MCF 10A (cell line): ENCODE measurements at regions not wholly inside any gene's neighbourhood (a gene's known extent, or its start where the extent isn't known, plus 50 kb on each side); places are given as distances from the start of the nearest gene placed in this dataset.
A peak's percentile ranks its signal among the peaks of the same experiment; 100 is the strongest.

Experiments used
- BruUV-seq: library from RNA; stranded (reverse); fragments of 400-500 nt; replicated peaks from 2 replicates; lab custom pipeline; 2021; lab: Mats Ljungman, UMichigan
- CTCF ChIA-PET: fragments of 300-600 bp; sonication (Branson Sonifier 250); formaldehyde crosslinking; extraction: SDS; loops from one replicate; lab custom pipeline; 2021; ENCODE audit warnings: antibody characterized with exemption, inconsistent platforms; lab: Yijun Ruan, JAX
- POLR2A ChIA-PET: fragments of 300-600, 350-650 bp; sonication (Branson Sonifier 250); formaldehyde crosslinking; extraction: SDS; loops from one replicate; lab custom pipeline; 2020; ENCODE audit warnings: antibody characterized with exemption, inconsistent platforms; lab: Yijun Ruan, JAX
- DNase-seq: peaks from one replicate; pipeline ENCODE4 v3.0.0-alpha.2; 2018; ENCODE audit not compliant: unreplicated experiment
- H3K27ac Mint-ChIP-seq: one replicate; pipeline ENCODE4 v1.8.0; 2022; ENCODE audit warnings: mild to moderate bottlenecking, low read depth, mixed read lengths; ENCODE audit not compliant: unreplicated experiment
- H3K27me3 Mint-ChIP-seq: one replicate; pipeline ENCODE4 v1.8.0; 2022; ENCODE audit warnings: mixed read lengths; ENCODE audit not compliant: insufficient read depth, unreplicated experiment
- H3K36me3 Mint-ChIP-seq: one replicate; pipeline ENCODE4 v1.8.0; 2022; ENCODE audit warnings: mild to moderate bottlenecking, moderate library complexity, mixed read lengths; ENCODE audit not compliant: insufficient read depth, unreplicated experiment
- H3K4me1 Mint-ChIP-seq: one replicate; pipeline ENCODE4 v1.8.0; 2022; ENCODE audit warnings: mixed read lengths; ENCODE audit not compliant: insufficient read depth, unreplicated experiment
- H3K4me3 Mint-ChIP-seq: one replicate; pipeline ENCODE4 v1.8.0; 2022; ENCODE audit warnings: mild to moderate bottlenecking, moderate library complexity, mixed read lengths; ENCODE audit not compliant: unreplicated experiment
- H3K9me3 Mint-ChIP-seq: one replicate; pipeline ENCODE4 v1.8.0; 2022; ENCODE audit warnings: mixed read lengths; ENCODE audit not compliant: unreplicated experiment
- CTCF ChIP-seq: fragments of 200-600 bp; IDR thresholded peaks from one replicate; pipeline ENCODE4 v1.8.0; 2022; ENCODE audit warnings: antibody characterized with exemption, mild to moderate bottlenecking; ENCODE audit not compliant: unreplicated experiment
- intact Hi-C: fragments of 100-400 bp; cut with micrococcal nuclease; formaldehyde crosslinking; loops from 2 replicates; pipeline ENCODE4 v1.14.1; 2022

GRCh38 chr5:134465816-134466240 lies 54.1 kb upstream of the CDKN2AIPNL start:
- Mint-ChIP-seq H3K9me3 (no peaks in the 10 kb centered on the region), H3K27me3 (no peaks in the 10 kb centered on the region), H3K27ac (peak overlapping the region; percentile 44), H3K36me3 (no peaks in the 10 kb centered on the region), H3K4me1 (peaks cover 42% of the 10 kb centered on the region), H3K4me3 (peak overlapping the region; percentile 72)
- BruUV-seq: TSS peak; percentile 40
- DNase-seq: peak; percentile 97
- ChIA-PET POLR2A (interaction anchor here (0.7 to 11.6 kb wide), 46 partner anchors 8 to 289 kb away, joined by 3 to 321 read pairs (median 6); partner anchors contain the start of genes CAMLG, CDKL3, CDKN2AIPNL and JADE2), CTCF (interaction anchor here (0.6 to 4.5 kb wide), 21 partner anchors 14 to 162 kb away, joined by 3 to 44 read pairs (median 7); partner anchors contain the start of genes CDKN2AIPNL and JADE2)
- no peak for TF ChIP-seq CTCF
- intact Hi-C loops: loop anchor here (1.0 to 2.0 kb wide), 6 partner anchors 27 to 95 kb away; partner anchors contain the start of gene UBE2B

- Mint-ChIP-seq H3K27me3 (no peaks in the 10 kb centered on the region), H3K4me3 (peak overlapping the region; percentile 72), H3K9me3 (no peaks in the 10 kb centered on the region), H3K27ac (peak overlapping the region; percentile 44), H3K4me1 (peaks cover 48% of the 10 kb centered on the region), H3K36me3 (no peaks in the 10 kb centered on the region)
- intact Hi-C loops: no loop called here
- BruUV-seq: no TSS peak
- peak; percentile 55 for DNase-seq
- POLR2A ChIA-PET: interaction anchor here (0.7 to 11.6 kb wide), 42 partner anchors 9 to 385 kb away, joined by 3 to 321 read pairs (median 6); partner anchors contain the start of genes CAMLG, CDKL3, CDKN2AIPNL and JADE2
- no peak for TF ChIP-seq CTCF
- CTCF ChIA-PET: interaction anchor here (0.7 to 4.5 kb wide), 13 partner anchors 13 to 112 kb away, joined by 3 to 44 read pairs (median 8); partner anchors contain the start of genes CDKN2AIPNL and JADE2
These were observed 53.5 kb upstream of the CDKN2AIPNL start for GRCh38 chr5:134464988-134465815.

- ChIA-PET CTCF (interaction anchor here (0.7 to 4.5 kb wide), 5 partner anchors 12 to 114 kb away, joined by 3 to 44 read pairs (median 4); partner anchors contain the start of gene CDKN2AIPNL), POLR2A (interaction anchor here (3.0 to 11.6 kb wide), 6 partner anchors 13 to 62 kb away, joined by 17 to 321 read pairs (median 176); partner anchors contain the start of genes CDKN2AIPNL and JADE2)
- no peaks in the 10 kb centered on the region for H3K27me3 Mint-ChIP-seq
- H3K4me1 Mint-ChIP-seq: peaks cover 57% of the 10 kb centered on the region
- BruUV-seq: no TSS peak
- H3K36me3 Mint-ChIP-seq: no peaks in the 10 kb centered on the region
- intact Hi-C loops: no loop called here
- no peak for TF ChIP-seq CTCF
- no peak for DNase-seq
- H3K9me3 Mint-ChIP-seq: no peaks in the 10 kb centered on the region
- no peak overlapping the region for H3K27ac Mint-ChIP-seq
- H3K4me3 Mint-ChIP-seq: no peak overlapping the region
These were observed 52.5 kb upstream of the CDKN2AIPNL start for GRCh38 chr5:134463991-134464760.
